Liver (tissue), 3 donors: ENCODE measurements at regions not wholly inside any gene's neighbourhood (a gene's known extent, or its start where the extent isn't known, plus 50 kb on each side); places are given as distances from the start of the nearest gene placed in this dataset.

Source experiments
- TF ChIP-seq, protein P1 (sequence below): fragments of 150-350 bp; IDR thresholded peaks from 2 replicates; pipeline ENCODE4 v1.5.1; 2017; ENCODE audit warnings: improper control_type of control experiment, low read depth, low read length; ENCODE audit not compliant: missing input control
- TF ChIP-seq, protein P2 (sequence below): IDR thresholded peaks from 2 replicates; pipeline ENCODE4 v1.6.1; 2016; ENCODE audit warnings: antibody characterized with exemption
- donor health status: healthy.
- donor health status: healthy.

DNA sequence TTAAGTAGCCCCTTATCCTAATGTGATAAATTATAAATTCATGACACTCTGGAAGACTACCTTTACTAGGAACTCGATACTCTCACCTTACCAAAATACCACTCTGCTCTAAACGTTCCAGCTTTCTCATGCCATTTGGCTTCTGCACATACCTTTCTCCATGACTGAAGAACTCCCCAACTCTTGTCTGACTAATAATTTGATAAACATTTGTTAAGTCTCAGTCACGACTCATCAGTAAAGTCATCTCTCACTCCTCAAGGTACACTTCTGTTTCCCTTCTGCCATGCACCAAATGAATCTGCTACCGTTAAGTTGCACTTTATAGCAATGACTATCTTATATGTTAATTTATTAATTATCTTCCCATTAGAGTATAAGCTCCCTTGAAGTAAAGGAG lies 498.3 kb upstream of the NOVA1 start:
- TF ChIP-seq, protein P1, sequence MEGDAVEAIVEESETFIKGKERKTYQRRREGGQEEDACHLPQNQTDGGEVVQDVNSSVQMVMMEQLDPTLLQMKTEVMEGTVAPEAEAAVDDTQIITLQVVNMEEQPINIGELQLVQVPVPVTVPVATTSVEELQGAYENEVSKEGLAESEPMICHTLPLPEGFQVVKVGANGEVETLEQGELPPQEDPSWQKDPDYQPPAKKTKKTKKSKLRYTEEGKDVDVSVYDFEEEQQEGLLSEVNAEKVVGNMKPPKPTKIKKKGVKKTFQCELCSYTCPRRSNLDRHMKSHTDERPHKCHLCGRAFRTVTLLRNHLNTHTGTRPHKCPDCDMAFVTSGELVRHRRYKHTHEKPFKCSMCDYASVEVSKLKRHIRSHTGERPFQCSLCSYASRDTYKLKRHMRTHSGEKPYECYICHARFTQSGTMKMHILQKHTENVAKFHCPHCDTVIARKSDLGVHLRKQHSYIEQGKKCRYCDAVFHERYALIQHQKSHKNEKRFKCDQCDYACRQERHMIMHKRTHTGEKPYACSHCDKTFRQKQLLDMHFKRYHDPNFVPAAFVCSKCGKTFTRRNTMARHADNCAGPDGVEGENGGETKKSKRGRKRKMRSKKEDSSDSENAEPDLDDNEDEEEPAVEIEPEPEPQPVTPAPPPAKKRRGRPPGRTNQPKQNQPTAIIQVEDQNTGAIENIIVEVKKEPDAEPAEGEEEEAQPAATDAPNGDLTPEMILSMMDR = no peak
- TF ChIP-seq, protein P2, sequence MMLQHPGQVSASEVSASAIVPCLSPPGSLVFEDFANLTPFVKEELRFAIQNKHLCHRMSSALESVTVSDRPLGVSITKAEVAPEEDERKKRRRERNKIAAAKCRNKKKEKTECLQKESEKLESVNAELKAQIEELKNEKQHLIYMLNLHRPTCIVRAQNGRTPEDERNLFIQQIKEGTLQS = no peak
